GM18511 (cell line): ENCODE measurements at regions not wholly inside any gene's neighbourhood (a gene's known extent, or its start where the extent isn't known, plus 50 kb on each side); places are given as distances from the start of the nearest gene placed in this dataset.
"Not testable (repeated sequence)": the region's sequence is repeated elsewhere in the genome, so short reads cannot be mapped to it uniquely, and the experiment has no call there.

Experiments
- ATAC-seq: cut with Tn5 transposase; IDR thresholded peaks from one replicate; pipeline ENCODE4 v1.9.1; 2021; ENCODE audit warnings: mild to moderate bottlenecking, moderate library complexity; ENCODE audit not compliant: unreplicated experiment

DNA sequence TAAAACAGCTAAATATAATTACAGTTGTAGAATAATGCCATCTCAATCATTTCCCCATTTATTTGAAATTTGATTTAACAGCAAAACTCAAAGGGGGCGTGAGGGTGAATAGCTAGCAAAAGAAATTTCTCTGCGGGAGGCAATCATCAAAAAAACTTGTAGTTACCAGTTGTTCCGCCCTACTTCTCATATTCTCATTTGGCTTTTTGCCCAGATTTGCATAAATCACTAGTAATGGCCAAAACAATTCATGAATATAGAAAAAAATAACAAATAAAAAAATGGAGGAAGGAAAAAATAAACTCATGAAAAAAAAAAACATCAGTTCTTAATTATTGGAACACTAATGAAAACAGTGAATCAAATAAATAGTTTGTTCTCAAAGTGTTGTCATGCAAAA, 722.6 kb upstream of the KIF2B start:
- ATAC-seq: no peak

DNA sequence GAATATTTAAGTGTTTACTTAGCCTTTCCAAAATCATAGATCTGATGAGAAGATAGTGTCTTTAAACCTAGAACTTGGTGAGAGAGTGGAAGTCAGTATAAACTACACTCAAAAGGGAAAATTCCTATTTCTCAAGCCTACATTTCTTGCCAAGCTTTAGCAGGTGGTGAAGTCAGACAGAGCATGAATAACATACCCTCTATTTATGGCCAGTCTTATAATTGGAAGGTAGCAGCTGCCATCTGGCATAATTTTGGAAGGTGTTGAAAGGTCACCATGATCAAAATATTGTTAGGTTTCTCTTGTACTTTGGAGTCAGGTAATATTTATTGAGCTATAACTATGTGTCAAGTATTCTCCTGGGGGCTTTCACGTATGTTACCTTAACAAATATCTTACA, 729.3 kb upstream of the KIF2B start:
- no peak for ATAC-seq

DNA sequence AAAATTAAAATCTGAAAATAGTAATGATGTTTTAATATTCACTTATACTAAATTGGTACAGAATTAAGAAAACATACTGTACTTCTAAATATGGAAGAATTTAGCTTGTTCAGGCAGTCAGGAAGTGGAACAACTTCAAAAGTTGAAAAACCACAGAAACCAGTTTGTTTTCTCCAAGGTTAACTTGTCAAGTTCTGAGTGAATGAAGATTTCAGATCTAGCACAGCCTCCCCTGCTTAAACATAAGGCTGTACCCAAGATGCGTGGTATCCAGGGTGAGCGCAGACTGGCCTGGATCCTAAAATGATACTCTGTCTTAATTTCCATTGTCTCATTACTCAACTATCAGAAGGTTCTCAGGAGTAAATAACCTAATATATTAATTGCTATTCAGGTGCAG, 730.7 kb upstream of the KIF2B start:
- no peak for ATAC-seq

DNA sequence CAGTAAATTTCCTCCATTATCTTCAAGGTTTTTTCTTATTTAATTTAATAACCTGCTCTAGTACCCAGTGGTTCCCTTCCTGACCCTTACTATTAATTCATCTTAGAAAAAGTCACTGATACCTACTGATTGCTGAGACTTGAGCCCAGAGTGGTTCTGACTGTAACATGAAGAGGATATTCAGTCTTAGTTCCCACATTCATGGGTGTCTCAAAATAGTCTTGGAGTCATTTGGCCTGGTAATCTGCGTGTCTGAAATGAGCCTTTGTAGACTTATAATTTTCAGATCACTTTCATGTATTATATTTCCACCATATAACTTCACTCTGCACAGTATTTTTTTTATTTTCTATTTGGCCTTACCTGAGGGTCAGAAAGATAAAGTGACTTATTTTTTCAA, 732.0 kb upstream of the KIF2B start:
- no peak for ATAC-seq

DNA sequence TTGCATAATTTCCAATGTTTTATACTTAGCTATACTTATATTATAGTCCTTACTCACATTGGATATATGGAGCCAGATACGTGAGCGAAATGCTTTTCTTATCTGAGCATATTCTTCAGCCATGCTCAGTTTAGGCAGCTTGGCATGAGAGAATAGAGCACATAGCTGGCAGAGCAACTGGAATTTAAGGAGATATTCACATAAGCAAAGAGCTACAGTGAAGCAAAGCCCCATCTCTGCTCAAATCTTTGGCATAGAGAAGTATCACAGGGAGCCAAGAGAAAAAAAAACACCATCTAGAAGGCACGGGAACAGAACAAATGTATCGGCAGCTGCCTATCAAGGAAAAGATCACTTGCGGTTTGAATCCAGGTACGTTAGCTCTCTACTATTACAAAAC, 734.2 kb upstream of the KIF2B start:
- no peak for ATAC-seq

DNA sequence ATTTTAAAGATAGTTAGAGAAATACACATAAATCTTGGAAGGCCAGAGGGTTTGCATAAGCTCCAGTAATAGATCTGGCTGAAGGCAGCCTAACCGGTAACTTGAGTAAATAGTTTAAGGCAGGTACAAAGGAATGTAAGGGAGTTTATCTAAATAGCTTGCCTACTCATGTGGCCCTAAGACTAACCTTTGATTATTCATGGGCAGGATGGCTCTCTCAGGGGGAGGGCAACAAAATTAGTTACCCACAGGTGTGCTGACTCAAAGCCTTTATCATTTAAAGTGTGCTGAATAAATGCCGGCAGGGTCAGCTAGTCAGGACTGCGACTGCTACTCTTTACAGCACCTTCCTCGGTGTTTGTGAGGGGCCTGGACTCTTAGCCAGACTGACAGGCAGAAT, 761.3 kb upstream of the KIF2B start:
- ATAC-seq: no peak

DNA sequence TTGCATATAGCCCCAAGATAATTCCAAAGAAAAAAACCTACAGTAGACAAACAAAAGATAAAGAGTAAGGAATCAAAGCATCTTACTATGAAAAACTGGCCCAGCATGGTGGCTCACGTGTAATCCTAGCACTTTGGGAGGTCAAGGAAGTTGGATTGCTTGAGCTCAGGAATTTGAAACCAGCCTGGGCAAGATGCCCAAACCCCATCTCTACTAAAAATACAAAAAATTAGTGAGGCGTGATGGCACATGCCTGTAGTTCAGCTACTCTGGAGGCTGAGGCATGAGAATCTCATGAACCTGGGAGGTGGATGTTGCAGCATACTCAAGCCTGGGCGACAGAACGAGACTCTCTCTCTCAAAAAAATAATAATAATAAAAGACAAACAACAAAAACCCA, 764.7 kb upstream of the KIF2B start:
- ATAC-seq: no peak

DNA sequence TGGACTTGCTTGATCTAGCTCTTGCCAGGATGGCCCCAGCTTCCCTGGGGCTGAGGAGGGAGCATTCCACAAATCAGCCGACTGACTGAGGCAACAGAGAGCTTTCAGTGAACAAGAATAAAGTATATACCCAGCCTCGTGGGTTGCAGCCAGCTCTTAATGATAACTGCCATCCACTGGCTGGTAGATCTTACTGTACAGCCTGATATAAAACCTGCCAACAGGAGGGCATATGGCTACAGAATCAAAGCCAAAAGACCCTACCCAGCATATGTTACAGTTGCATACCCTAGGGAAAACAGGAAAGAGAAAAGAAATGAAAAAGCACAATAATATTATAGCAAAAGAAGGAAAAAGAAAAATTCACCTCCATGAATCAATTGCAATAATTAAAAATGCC, 775.9 kb upstream of the KIF2B start:
- no peak for ATAC-seq

DNA sequence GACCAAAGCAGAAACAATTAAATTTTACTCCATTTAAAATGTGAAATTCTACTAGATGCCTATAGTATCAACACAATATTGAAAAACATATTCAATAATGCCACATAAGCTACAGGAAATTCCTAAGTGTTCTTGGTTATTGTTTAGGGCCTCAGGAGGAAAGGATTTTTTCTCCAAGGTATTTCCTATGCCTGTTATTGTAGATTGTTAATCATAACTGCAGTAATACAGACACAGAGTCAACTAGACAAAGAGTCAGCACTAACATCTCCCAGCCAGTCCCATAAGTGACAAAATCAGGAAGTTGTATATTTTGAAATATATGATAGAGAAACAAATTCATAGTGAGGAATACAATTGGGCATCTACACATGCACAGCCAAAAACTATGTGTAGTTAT, 782.7 kb upstream of the KIF2B start:
- ATAC-seq: no peak

DNA sequence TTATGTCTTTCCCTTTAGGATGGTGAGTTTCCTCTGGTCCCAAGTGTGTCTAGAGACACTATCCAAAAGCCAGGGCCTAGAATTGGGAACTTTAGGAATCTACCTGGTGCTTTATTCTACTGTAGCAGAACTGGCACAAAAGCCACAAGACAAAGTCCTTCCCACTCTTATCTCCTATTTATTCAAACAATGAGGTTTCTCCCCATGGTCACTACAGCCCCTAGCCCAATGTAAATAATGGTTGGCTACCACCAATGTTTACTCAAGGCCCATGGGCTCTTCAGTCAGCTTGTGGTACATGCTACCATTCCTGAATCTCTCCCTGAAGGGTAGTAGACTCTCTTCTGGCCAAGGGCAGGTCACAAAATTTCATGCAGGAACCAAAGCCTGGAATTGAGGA, 789.4 kb upstream of the KIF2B start:
- ATAC-seq: no peak

DNA sequence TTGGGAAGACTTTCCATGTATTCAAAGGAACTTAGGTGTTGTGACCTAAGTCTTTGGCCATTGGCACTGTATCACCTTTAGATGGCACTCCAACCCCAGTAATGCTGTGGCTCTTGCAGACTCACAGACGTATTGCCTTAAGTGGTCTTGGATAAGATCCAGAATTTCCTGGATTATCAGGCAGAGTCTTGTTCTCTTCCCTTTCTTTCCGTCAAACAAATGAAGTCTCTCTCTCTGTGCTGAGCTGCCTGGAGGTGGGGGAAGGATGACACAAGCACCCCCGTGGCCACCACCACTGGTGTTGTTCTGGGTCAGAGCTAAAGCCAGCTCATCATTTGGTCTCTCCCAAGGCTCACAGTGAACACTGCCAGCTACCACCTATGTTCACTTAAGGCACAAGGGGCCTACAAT, 789.9 kb upstream of the KIF2B start:
- no peak for ATAC-seq

DNA sequence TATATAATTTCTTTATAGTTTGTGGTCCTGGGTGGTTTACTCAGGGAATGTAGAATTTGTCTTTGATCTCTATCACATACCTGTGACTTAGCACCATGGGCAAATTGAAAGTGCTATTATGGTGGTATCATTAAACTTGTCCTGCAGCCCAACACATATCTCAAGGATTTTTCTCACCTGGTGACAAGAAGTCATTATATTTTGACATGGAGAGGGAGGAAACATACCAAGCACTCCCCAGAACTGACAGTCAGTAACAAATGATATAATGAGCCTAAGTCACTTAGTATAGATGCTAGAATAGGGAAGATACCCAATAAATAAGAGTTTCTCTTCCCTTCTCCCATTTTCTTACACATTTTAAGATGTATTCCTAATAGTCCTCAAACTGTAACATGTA, 805.5 kb upstream of the KIF2B start:
- no peak for ATAC-seq

DNA sequence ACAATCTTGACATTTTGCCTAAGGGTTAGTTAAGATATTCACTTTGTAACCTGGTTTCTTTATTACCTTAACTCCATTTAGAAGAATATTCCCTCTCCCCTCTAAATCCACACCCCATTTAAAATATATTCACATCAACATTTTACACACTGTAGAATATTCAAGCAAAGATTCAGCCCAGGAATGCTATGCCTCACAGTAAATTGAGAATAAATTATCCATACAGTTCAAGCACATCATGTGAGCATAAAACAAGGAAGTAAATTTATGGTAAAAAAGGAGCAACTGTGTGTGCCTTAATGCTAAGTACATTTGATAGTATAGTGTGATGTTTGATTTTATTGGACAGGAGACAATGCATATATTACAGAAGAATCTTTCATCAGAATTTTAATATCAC, 806.6 kb upstream of the KIF2B start:
- no peak for ATAC-seq

DNA sequence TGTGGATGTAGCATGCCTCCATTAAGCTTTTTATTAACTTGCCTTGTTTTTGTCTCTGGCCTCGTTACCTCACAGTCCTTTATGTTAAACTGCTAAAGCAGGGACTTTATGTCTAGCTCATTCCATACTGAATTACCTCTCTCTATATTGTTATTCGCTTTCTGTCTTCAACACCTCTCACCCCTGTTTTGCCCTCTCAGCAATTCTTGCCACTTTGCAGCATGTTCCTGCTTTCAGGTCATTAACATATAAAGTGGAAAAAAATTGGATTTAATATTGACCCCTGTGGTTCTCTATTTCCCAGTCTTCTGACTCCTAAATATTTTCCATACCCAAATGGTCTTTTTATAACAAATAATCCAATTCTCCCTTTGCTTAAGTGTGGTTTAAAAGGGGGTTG, 810.4 kb upstream of the KIF2B start:
- ATAC-seq: no peak

DNA sequence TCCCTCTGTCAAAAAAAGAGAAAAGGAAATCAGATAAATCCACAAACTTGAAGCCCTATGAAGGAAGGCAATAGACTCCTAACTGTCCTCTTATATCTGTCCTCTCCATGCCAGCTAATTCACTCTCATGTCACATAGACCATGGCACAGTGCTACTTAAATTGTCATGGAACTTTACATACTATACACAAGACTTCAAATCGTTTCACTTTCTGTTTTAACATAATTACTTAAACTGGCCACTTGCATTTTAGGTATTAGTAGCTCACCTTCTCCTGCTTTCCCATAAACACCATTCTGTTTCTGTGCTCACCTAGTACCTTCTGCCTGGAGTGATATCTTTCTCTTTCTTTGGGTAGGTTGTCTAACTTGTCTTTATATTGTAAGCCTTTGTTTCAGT, 816.7 kb upstream of the KIF2B start:
- ATAC-seq: no peak

DNA sequence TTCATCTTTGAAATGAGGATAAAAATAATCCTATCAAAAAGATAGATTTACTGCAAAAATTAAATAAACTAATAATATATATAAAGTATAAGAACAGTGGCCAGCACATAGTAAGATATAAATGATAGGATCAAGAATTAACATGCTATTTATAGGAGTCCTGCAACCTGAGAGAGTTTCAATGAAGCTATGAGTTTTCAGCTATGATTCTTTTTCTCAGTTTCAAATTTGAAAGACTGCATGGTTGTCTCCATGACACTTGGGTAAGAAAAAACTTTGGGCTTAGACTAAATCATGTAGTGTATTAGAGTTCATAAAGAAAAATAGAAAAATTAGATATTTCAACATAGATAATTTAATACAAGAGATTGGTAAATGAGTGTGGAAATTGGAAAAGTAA, 817.8 kb upstream of the KIF2B start:
- no peak for ATAC-seq

DNA sequence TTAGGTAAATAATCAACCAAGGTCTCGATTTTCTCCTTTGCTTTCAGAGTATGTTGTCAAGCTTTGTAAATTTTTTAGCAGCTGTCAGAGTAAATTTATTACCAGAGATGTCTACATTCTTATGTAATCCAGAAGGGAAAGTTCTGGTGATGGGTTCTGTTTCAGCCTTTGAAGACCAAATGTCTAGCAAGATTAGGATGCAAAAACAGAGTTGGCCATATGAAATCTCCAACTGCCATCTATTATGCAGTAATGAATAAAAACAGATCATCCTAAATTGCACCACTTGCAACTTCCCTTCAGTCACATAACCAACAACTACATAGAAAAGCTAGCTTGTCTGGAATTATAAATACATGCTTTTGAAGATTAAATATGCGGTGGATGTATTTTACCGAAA, 826.8 kb upstream of the KIF2B start:
- ATAC-seq: no peak

DNA sequence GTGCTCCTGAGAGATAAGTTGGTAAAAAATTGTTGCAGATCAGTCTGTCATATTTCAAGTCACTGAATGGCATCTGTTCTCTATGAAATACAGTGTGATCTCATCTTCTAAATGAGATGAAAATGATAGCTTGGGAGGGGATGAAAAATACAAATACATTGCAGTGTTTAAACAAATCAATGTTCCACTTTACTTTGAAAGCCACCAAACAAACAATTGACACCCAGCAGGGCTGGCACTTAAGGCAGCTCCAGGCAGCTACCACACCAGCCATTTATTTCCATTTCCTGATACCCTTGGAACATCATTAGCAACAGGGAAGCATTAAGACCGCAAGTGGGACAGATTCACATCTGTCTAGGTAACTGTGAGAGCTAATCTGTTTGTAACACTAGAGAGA, 827.6 kb upstream of the KIF2B start:
- no peak for ATAC-seq

DNA sequence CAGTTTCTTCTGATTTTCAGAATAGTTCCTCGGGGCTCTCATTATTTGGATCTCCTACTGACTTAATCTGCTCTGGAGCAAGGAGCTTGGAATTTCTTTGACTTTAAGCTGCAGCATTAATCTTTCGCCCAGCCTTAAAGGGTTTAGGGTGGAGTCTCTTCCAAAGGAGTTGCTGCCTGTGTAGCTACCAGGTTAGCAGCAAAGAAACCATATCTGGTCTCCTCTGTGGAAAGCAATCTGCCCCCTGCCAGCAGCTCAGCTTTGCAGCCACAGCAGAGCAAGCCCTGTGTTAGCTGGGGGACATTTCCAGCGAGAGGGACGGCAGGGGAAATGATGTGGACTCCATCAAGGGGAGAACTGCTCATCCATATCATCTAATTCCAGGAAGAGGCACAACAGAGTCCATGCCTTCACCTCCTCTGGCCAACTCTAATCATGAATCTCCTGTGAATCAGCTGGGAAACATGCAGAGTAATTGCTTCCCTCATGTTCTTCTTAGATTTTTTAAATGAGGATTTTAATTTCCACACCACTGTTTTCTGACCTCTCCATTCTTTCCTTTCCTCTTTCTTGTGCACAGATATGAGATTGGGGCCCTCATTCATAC, 827.6 kb upstream of the CA10 start:
- no peak for ATAC-seq

DNA sequence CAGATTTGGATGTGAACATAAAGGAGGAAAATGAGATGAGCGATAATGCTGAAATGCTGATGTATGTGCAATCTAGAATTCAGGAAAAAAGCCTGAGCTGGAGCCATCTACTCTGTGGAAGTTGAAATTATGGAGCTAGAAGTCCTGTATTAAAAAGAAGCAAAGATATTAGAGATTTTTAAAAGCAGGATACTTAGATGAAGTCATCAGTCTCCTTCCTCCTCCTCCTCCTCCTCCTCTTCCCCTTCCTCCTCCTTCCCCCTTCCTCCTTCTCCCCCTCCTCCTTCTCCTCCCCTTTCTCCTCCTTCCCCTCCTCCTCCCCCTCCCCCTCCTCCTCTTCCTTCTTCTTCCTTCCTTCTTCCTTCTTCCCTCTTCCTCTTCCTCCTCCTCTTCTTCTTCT, 823.8 kb upstream of the CA10 start:
- ATAC-seq: no peak

DNA sequence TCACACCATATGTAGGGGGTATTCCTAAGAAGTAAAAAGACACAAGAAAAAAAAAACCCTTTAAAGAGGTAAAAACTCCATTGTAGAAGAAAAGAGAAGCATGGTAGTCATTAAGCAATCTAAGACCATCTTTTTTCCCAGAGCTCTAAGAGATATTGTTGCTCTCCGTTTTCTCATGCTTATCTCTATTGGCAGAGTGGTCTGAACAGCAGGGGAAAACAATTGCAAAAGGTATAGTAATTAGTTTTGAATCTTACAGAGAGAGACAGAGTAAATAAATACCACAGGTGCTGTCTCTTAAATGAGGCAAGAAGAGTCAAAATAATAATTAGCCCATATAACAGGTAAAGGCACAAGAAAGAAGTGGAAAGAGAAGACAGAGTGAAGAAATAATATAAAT, 821.4 kb upstream of the CA10 start:
- no peak for ATAC-seq

DNA sequence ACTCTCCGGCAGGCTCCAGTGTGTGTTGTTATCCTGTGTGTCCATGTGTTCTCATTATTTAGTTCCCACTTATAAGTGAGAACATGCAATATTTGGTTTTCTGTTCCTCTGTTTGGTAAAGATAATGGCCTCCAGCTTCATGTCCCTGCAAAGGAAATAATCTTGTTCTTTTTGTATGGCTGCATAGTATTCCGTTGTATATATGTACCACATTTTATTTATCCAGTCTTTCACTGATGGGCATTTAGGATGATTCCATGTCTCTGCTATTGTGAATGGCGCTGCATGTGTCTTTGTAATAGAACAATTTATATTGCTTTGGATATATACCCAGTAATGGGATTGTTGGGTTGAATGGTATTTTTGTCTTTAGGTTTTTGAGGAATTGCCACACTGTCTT, 807.3 kb upstream of the CA10 start:
- ATAC-seq: no peak

DNA sequence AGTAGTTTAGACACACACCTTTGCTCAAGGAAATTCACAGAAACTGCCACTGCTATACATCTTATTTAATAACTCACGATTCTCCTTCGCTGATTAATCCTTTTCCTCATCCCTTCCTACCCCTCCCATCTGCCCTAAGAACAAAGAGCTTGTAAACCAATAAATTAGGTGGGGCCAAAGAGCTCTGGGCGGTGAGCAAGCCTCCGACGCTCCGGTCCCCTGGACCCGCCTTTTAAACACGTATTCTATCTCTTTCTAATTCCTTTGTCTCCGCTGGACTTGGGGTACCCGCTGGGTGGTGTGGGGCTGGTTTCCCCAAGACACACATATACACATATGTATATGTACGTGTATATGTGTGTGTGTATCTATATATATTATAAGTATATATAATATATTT, 803.2 kb upstream of the CA10 start:
- not testable (repeated sequence) for ATAC-seq

DNA sequence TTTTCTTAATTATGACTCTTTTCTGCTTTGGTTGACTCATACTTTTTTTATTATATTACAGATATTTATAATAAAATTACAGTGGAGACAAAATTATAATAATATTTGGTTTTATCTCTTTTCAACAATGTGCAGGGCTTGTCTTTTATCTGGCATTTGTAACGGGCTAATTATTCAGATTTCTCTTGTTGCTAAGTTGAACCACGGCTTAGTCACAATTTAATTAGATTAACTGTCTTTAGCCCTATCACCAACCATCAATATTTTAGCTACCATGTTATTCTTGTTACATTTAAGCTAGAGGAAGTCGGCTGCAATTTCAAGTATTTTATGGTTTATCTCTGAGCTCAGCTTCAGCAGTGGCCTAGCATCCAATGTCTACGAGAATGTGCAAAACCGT, 798.9 kb upstream of the CA10 start:
- no peak for ATAC-seq
